ENCODE measurements at regions not wholly inside any gene's neighbourhood (a gene's known extent, or its start where the extent isn't known, plus 50 kb on each side); places are given as distances from the start of the nearest gene placed in this dataset.

DNA sequence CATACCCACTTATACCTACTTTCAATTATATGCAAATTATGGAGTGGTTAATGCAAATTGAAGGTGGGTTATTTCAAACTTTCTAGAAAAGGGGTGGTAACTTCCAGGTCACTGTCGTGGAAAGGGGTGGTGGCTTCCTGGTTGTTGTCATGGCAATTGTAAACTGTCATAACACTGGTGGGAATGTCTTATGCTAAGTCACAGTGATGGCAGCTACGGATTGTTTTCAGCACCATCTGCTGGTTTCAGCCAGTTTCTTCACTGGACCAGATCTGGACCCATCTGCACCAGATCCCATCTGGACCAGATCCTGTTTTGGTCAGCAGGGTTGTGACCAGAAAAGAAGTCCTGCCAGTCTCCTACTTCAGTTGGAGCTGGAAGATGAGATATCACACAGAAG lies 1469.3 kb downstream of the AACS start:
- WGBS, result 82% methylated on average over 2 of the region's 2 CpGs
- Histone ChIP-seq H3K9me3 (no peaks in the 10 kb centered on the region), H3K4me1 (replicated peaks) (no peaks in the 10 kb centered on the region), H3K36me3 (no peaks in the 10 kb centered on the region), H3K4me3 (no peak overlapping the region), H3K27me3 (replicated peaks; ENCODE audit: insufficient read depth) (no peaks in the 10 kb centered on the region), H3K27ac (no peak overlapping the region)
- TF ChIP-seq POLR2AphosphoS5 (IDR thresholded peaks at IDR 0.05), result no peak
- TF ChIP-seq, protein P1, sequence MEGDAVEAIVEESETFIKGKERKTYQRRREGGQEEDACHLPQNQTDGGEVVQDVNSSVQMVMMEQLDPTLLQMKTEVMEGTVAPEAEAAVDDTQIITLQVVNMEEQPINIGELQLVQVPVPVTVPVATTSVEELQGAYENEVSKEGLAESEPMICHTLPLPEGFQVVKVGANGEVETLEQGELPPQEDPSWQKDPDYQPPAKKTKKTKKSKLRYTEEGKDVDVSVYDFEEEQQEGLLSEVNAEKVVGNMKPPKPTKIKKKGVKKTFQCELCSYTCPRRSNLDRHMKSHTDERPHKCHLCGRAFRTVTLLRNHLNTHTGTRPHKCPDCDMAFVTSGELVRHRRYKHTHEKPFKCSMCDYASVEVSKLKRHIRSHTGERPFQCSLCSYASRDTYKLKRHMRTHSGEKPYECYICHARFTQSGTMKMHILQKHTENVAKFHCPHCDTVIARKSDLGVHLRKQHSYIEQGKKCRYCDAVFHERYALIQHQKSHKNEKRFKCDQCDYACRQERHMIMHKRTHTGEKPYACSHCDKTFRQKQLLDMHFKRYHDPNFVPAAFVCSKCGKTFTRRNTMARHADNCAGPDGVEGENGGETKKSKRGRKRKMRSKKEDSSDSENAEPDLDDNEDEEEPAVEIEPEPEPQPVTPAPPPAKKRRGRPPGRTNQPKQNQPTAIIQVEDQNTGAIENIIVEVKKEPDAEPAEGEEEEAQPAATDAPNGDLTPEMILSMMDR (IDR thresholded peaks at IDR 0.05), result no peak
- intact Hi-C loops (cut with DNase I), result no loop called here
- no peak for DNase-seq (ENCODE audit: low spot score)

DNA sequence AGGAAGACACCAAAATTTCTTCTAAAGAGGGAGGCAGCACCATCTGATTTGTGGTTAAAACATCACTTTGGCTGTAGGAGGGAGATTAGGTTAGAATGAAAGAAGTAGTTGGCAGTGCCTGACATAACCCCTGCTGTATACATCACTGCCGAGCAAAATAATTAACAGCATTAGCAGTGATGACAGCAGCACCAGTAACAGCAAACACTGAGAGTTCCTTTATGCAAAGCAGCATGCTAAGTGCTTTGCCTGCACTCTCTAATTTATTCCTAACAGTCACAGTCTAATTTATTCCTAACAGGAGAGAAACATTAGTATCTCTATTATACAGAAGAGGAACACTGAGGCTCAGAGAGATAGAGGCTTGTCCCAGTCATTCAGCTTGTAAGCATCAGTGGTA lies 1469.7 kb downstream of the AACS start:
- Histone ChIP-seq H3K36me3 (no peaks in the 10 kb centered on the region), H3K9me3 (no peaks in the 10 kb centered on the region), H3K4me1 (replicated peaks) (no peaks in the 10 kb centered on the region), H3K27ac (no peak overlapping the region), H3K4me3 (no peak overlapping the region), H3K27me3 (replicated peaks; ENCODE audit: insufficient read depth) (no peaks in the 10 kb centered on the region)
- TF ChIP-seq, protein P1 (IDR thresholded peaks at IDR 0.05), result no peak
- TF ChIP-seq POLR2AphosphoS5 (IDR thresholded peaks at IDR 0.05) (no peak), POLR2A (IDR thresholded peaks at IDR 0.05) (no peak)
- intact Hi-C loops (cut with DNase I), result no loop called here
- WGBS, result 78% methylated on average over 1 of the region's 1 CpG
- no peak for DNase-seq (ENCODE audit: low spot score)

DNA sequence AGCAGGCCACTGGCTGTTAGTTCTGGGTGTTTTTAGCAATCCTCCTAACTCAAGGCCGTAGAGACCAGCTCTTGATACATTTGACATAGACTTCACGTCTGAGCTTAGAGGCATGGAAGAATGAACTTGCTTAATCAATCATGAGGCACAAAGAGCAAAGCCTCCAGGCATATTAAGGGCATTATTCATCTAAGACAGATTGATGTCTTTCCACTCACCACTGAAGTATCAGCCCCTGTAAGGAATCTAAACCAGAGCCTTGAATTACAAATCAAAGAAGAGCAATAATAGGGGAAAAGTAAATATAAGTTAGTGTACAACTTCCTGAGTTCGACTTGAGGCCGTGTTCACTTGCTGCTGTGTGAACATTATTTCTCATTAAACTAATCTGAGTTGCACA lies 1470.7 kb downstream of the AACS start:
- WGBS, result 43% methylated on average over 4 of the region's 4 CpGs
- no peaks in the 10 kb centered on the region for H3K9me3 ChIP-seq
- H3K36me3 ChIP-seq, result no peaks in the 10 kb centered on the region
- intact Hi-C loops (cut with DNase I), result no loop called here
- H3K4me1 ChIP-seq (replicated peaks), result no peaks in the 10 kb centered on the region
- DNase-seq (ENCODE audit: low spot score), result no peak
- no peaks in the 10 kb centered on the region for H3K27me3 ChIP-seq (replicated peaks; ENCODE audit: insufficient read depth)
- no peak overlapping the region for H3K4me3 ChIP-seq
- no peak overlapping the region for H3K27ac ChIP-seq
- no peak for TF ChIP-seq POLR2AphosphoS5 (IDR thresholded peaks at IDR 0.05)
- TF ChIP-seq, protein P1 (IDR thresholded peaks at IDR 0.05), result no peak
- no peak for TF ChIP-seq POLR2A (IDR thresholded peaks at IDR 0.05)

DNA sequence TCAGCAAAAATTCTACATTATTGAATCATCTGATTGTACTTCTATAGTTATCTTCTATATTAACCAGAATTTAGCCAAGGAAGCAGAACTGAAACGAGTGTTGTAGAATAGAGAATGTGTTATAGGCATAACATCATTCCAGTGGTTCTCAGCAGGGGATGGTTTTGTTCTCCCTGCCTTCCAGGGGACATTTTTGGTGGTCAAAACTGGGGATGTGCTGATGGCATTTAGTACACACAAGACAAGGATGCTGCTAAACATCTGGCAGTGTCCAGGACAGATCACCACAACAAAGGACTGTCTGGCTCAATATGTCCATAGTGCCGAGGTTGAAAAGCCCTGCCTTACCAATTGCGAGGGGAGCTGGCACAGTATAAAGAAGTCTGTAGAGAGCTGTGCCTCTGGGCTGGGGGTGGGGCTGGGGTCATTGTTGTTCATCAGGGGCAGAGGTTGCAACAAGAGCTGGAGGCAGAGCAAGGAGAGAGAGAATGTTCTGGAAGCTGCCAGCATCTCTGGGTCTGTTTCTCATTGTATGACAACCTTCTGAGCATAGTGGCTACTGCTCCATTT lies 1472.8 kb downstream of the AACS start:
- DNase-seq (ENCODE audit: low spot score), result no peak
- TF ChIP-seq POLR2A (IDR thresholded peaks at IDR 0.05) (no peak), POLR2AphosphoS5 (IDR thresholded peaks at IDR 0.05) (no peak)
- TF ChIP-seq, protein P1 (IDR thresholded peaks at IDR 0.05), result no peak
- Histone ChIP-seq H3K4me3 (no peak overlapping the region), H3K27me3 (replicated peaks; ENCODE audit: insufficient read depth) (no peaks in the 10 kb centered on the region), H3K4me1 (replicated peaks) (no peaks in the 10 kb centered on the region), H3K27ac (no peak overlapping the region), H3K36me3 (no peaks in the 10 kb centered on the region), H3K9me3 (no peaks in the 10 kb centered on the region)
- 63% methylated on average over 3 of the region's 3 CpGs for WGBS
- intact Hi-C loops (cut with DNase I), result no loop called here

DNA sequence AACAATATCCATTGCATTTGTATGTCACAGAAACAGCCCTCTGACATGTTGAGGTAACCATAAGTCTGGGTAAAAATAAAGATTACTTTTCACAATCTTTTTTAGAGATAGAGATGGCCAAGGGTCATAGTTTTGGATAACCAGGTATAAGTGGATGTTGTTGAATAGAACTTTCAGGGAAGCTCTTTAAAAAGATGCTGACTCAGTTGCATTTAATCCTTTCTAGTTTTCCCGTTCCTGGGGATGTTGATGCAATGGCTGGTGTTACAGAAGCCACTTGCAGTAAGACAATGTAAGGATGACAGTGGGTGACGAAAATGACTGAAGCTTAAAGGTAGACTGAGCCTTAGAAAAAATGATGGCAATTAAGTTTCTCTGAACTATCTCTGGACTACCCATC lies 1473.7 kb downstream of the AACS start:
- H3K4me3 ChIP-seq, result no peak overlapping the region
- no peak for DNase-seq (ENCODE audit: low spot score)
- TF ChIP-seq POLR2A (IDR thresholded peaks at IDR 0.05), result no peak
- TF ChIP-seq POLR2AphosphoS5 (IDR thresholded peaks at IDR 0.05), result no peak
- TF ChIP-seq, protein P1 (IDR thresholded peaks at IDR 0.05), result no peak
- no peaks in the 10 kb centered on the region for H3K36me3 ChIP-seq
- H3K27me3 ChIP-seq (replicated peaks; ENCODE audit: insufficient read depth), result no peaks in the 10 kb centered on the region
- no peaks in the 10 kb centered on the region for H3K4me1 ChIP-seq (replicated peaks)
- intact Hi-C loops (cut with DNase I), result no loop called here
- no peaks in the 10 kb centered on the region for H3K9me3 ChIP-seq
- no peak overlapping the region for H3K27ac ChIP-seq
- 69% methylated on average over 2 of the region's 2 CpGs for WGBS

Data from prostate gland (tissue), 2 donors.